ENCODE measurements at regions not wholly inside any gene's neighbourhood (a gene's known extent, or its start where the extent isn't known, plus 50 kb on each side); places are given as distances from the start of the nearest gene placed in this dataset.

DNA sequence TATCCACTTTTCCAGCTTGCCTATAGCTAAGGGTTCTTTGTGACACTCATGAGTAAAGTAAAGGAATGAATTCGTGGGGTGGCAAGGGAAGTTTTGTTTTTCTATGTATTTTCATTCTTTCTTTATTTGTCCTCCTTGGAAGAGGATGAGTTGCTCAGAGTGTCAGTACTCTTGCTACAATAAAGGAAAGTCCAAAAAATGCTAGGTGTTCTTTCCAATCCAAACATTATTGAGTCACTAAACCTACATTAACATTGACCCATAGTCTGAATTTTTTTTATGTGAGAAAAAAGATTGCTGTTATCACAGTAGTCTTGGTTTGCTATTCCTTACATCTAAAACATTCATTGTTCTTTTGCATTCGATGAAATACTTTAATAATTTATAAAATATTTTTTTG lies 959.9 kb upstream of the ADGRL4 start:
- no peak for TF ChIP-seq EZH2 (IDR thresholded peaks at IDR 0.05; ENCODE audit: insufficient read depth, poor library complexity, severe bottlenecking)
- TF ChIP-seq EZH2phosphoT487 (IDR thresholded peaks at IDR 0.05; ENCODE audit: insufficient read depth, low read depth): no peak

Measured in GM23248 (cell line).